ENCODE measurements at regions not wholly inside any gene's neighbourhood (a gene's known extent, or its start where the extent isn't known, plus 50 kb on each side); places are given as distances from the start of the nearest gene placed in this dataset.

DNA sequence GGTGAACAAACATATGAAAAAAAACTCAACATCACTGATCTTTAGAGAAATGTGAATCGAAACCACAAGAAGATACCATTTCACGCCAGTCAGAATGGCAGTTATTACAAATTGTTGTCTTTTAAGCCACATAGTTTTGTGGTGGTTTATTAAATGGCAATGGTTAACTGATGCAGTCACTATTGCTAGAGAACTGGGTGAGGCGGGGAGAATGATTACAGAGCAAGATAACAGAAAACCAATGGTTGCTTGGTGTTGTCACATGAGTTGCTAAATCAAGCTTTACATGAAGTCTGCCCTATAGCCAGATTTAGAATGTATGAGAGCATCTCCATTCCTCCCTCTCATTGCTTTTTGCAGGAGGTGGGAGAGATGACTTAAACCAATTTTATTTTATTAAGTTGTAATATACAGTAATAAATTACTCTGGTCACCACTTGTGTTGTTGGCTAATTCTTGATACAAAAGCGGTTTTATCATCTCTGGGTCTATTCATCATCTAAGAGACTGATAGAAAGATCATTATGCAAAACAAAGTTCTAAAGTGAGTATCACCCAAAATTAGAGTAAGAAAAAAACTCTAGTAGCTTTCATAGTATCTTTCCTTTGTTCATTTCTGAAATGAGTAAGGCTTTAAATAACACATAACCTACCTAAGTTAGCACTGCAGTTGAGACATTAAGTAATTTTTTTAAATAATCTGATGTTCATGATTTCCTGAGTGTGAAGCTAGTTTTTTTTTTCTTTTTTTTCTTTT, 859.5 kb downstream of the STIM2 start:
- Histone ChIP-seq H3K36me3 (replicated peaks in 1 of 2; ENCODE audit: control insufficient read depth in 1 of 2, insufficient read depth in 2 of 2, low read length in 1 of 2) (no peaks in the 10 kb centered on the region), H3K4me2 (no peak overlapping the region), H3K27me3 (ENCODE audit: insufficient read depth) (no peaks in the 10 kb centered on the region), H3K4me1 (ENCODE audit: control insufficient read depth in 1 of 2, insufficient read depth in 2 of 2, low read depth in 1 of 2, low read length in 1 of 2) (no peaks in the 10 kb centered on the region), H3K9me3 (no peaks in the 10 kb centered on the region), H3K9ac (no peak overlapping the region), H3K79me2 (ENCODE audit: insufficient read depth) (no peaks in the 10 kb centered on the region), H2AFZ (ENCODE audit: low read depth) (no peak overlapping the region), H4K20me1 (ENCODE audit: insufficient read depth) (no peaks in the 10 kb centered on the region), H3K9me2 (no peaks in the 10 kb centered on the region), H3K27ac (ENCODE audit: low read depth in 2 of 2, low read length in 1 of 2) (no peak overlapping the region), H3F3A (replicated peaks; ENCODE audit: insufficient read depth) (no peaks in the 10 kb centered on the region), H3K4me3 (ENCODE audit: low read depth in 2 of 2, low read length in 1 of 2) (no peak overlapping the region)
- DNase-seq = no peak
- TF ChIP-seq GATA2 (CRISPR knock-in tag; IDR thresholded peaks at IDR 0.05) (no peak), SIN3A (IDR thresholded peaks at IDR 0.05; ENCODE audit: borderline replicate concordance, low read depth, low read length) (no peak), EP300 (IDR thresholded peaks at IDR 0.05; ENCODE audit: borderline replicate concordance in 1 of 2, low read depth in 1 of 2, low read length in 1 of 2) (no peak), TEAD4 (IDR thresholded peaks at IDR 0.05; ENCODE audit: borderline replicate concordance, insufficient read depth) (no peak), NFIC (IDR thresholded peaks at IDR 0.05; ENCODE audit: borderline replicate concordance) (no peak), SMC3 (IDR thresholded peaks at IDR 0.05; ENCODE audit: low read depth, low read length) (no peak), RFX5 (IDR thresholded peaks at IDR 0.05; ENCODE audit: low read length) (no peak), NRF1 (IDR thresholded peaks at IDR 0.05; ENCODE audit: low read depth, low read length) (no peak), TCF12 (IDR thresholded peaks at IDR 0.05) (no peak), TAF1 (IDR thresholded peaks at IDR 0.05; ENCODE audit: borderline replicate concordance, low read depth, low read length) (no peak), FOXM1 (IDR thresholded peaks at IDR 0.05; ENCODE audit: low read depth) (no peak), RAD21 (IDR thresholded peaks at IDR 0.05; ENCODE audit: low read length) (no peak), RCOR1 (IDR thresholded peaks at IDR 0.05; ENCODE audit: low read length) (no peak), RXRA (IDR thresholded peaks at IDR 0.05; ENCODE audit: borderline replicate concordance, low read depth) (no peak)
- TF ChIP-seq, protein P1, sequence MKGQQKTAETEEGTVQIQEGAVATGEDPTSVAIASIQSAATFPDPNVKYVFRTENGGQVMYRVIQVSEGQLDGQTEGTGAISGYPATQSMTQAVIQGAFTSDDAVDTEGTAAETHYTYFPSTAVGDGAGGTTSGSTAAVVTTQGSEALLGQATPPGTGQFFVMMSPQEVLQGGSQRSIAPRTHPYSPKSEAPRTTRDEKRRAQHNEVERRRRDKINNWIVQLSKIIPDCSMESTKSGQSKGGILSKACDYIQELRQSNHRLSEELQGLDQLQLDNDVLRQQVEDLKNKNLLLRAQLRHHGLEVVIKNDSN (IDR thresholded peaks at IDR 0.05; ENCODE audit: borderline replicate concordance, low read depth) = no peak
- TF ChIP-seq, protein P2, sequence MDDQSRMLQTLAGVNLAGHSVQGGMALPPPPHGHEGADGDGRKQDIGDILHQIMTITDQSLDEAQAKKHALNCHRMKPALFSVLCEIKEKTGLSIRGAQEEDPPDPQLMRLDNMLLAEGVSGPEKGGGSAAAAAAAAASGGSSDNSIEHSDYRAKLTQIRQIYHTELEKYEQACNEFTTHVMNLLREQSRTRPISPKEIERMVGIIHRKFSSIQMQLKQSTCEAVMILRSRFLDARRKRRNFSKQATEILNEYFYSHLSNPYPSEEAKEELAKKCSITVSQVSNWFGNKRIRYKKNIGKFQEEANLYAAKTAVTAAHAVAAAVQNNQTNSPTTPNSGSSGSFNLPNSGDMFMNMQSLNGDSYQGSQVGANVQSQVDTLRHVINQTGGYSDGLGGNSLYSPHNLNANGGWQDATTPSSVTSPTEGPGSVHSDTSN (IDR thresholded peaks at IDR 0.05) = no peak
- TF ChIP-seq, protein P3, sequence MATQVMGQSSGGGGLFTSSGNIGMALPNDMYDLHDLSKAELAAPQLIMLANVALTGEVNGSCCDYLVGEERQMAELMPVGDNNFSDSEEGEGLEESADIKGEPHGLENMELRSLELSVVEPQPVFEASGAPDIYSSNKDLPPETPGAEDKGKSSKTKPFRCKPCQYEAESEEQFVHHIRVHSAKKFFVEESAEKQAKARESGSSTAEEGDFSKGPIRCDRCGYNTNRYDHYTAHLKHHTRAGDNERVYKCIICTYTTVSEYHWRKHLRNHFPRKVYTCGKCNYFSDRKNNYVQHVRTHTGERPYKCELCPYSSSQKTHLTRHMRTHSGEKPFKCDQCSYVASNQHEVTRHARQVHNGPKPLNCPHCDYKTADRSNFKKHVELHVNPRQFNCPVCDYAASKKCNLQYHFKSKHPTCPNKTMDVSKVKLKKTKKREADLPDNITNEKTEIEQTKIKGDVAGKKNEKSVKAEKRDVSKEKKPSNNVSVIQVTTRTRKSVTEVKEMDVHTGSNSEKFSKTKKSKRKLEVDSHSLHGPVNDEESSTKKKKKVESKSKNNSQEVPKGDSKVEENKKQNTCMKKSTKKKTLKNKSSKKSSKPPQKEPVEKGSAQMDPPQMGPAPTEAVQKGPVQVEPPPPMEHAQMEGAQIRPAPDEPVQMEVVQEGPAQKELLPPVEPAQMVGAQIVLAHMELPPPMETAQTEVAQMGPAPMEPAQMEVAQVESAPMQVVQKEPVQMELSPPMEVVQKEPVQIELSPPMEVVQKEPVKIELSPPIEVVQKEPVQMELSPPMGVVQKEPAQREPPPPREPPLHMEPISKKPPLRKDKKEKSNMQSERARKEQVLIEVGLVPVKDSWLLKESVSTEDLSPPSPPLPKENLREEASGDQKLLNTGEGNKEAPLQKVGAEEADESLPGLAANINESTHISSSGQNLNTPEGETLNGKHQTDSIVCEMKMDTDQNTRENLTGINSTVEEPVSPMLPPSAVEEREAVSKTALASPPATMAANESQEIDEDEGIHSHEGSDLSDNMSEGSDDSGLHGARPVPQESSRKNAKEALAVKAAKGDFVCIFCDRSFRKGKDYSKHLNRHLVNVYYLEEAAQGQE (IDR thresholded peaks at IDR 0.05; ENCODE audit: low read depth, low read length) = no peak
- TF ChIP-seq, protein P4, sequence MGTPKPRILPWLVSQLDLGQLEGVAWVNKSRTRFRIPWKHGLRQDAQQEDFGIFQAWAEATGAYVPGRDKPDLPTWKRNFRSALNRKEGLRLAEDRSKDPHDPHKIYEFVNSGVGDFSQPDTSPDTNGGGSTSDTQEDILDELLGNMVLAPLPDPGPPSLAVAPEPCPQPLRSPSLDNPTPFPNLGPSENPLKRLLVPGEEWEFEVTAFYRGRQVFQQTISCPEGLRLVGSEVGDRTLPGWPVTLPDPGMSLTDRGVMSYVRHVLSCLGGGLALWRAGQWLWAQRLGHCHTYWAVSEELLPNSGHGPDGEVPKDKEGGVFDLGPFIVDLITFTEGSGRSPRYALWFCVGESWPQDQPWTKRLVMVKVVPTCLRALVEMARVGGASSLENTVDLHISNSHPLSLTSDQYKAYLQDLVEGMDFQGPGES (IDR thresholded peaks at IDR 0.05; ENCODE audit: low read depth, low read length) = no peak
- TF ChIP-seq, protein P5, sequence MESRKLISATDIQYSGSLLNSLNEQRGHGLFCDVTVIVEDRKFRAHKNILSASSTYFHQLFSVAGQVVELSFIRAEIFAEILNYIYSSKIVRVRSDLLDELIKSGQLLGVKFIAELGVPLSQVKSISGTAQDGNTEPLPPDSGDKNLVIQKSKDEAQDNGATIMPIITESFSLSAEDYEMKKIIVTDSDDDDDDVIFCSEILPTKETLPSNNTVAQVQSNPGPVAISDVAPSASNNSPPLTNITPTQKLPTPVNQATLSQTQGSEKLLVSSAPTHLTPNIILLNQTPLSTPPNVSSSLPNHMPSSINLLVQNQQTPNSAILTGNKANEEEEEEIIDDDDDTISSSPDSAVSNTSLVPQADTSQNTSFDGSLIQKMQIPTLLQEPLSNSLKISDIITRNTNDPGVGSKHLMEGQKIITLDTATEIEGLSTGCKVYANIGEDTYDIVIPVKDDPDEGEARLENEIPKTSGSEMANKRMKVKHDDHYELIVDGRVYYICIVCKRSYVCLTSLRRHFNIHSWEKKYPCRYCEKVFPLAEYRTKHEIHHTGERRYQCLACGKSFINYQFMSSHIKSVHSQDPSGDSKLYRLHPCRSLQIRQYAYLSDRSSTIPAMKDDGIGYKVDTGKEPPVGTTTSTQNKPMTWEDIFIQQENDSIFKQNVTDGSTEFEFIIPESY (IDR thresholded peaks at IDR 0.05; ENCODE audit: borderline replicate concordance, low read depth) = no peak
- CTCF ChIA-PET = no interaction called here
- POLR2A ChIA-PET = no interaction called here
- WGBS (ENCODE audit: low lambda C conversion rate) = 1% methylated on average over 4 of the region's 4 CpGs

All from SK-N-SH (cell line).